ENCODE measurements at regions not wholly inside any gene's neighbourhood (a gene's known extent, or its start where the extent isn't known, plus 50 kb on each side); places are given as distances from the start of the nearest gene placed in this dataset.

DNA sequence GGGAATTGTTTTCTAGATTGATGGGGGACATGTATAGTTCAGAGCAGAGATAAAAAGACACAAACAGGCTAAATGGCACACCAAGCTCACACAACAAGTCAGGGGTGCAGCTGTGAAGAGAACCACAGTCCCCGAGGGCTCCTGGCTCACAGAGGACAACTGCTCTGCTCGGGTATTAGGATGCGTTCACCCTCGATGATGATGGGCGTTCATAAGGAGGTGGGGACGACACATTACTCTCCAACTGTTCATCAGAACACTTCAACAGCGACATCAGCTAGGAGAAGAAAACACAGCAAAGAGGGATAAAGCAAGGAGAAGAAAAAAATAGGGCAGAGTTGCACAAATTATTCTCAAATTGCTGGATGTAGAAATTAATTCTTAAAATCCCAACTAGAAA, 174.8 kb upstream of the RREB1 start:
- intact Hi-C loops (cut with DNase I; ENCODE audit: low total_unique reads), result no loop called here
- no peak overlapping the region for H3K4me3 ChIP-seq
- H3K4me1 ChIP-seq, result peaks cover 0 to 11% (median 8%) of the 10 kb centered on the region in 4 donors
- WGBS, 5 donors, result 76 to 88% (median 78%) methylated on average over 7 of the region's 7 CpGs
- H3K27me3 ChIP-seq, result no peaks in the 10 kb centered on the region
- H3K27ac ChIP-seq, result no peak overlapping the region
- DNase-seq, result no peak
- TF ChIP-seq, protein P1, sequence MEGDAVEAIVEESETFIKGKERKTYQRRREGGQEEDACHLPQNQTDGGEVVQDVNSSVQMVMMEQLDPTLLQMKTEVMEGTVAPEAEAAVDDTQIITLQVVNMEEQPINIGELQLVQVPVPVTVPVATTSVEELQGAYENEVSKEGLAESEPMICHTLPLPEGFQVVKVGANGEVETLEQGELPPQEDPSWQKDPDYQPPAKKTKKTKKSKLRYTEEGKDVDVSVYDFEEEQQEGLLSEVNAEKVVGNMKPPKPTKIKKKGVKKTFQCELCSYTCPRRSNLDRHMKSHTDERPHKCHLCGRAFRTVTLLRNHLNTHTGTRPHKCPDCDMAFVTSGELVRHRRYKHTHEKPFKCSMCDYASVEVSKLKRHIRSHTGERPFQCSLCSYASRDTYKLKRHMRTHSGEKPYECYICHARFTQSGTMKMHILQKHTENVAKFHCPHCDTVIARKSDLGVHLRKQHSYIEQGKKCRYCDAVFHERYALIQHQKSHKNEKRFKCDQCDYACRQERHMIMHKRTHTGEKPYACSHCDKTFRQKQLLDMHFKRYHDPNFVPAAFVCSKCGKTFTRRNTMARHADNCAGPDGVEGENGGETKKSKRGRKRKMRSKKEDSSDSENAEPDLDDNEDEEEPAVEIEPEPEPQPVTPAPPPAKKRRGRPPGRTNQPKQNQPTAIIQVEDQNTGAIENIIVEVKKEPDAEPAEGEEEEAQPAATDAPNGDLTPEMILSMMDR (IDR thresholded peaks at IDR 0.05), result no peak
- TF ChIP-seq EP300 (IDR thresholded peaks at IDR 0.05), result no peak
- no peak for TF ChIP-seq POLR2A (IDR thresholded peaks at IDR 0.05)
- TF ChIP-seq POLR2AphosphoS5 (IDR thresholded peaks at IDR 0.05), result no peak
- H3K36me3 ChIP-seq, result no peaks in the 10 kb centered on the region
- H3K9me3 ChIP-seq, result no peaks in the 10 kb centered on the region

DNA sequence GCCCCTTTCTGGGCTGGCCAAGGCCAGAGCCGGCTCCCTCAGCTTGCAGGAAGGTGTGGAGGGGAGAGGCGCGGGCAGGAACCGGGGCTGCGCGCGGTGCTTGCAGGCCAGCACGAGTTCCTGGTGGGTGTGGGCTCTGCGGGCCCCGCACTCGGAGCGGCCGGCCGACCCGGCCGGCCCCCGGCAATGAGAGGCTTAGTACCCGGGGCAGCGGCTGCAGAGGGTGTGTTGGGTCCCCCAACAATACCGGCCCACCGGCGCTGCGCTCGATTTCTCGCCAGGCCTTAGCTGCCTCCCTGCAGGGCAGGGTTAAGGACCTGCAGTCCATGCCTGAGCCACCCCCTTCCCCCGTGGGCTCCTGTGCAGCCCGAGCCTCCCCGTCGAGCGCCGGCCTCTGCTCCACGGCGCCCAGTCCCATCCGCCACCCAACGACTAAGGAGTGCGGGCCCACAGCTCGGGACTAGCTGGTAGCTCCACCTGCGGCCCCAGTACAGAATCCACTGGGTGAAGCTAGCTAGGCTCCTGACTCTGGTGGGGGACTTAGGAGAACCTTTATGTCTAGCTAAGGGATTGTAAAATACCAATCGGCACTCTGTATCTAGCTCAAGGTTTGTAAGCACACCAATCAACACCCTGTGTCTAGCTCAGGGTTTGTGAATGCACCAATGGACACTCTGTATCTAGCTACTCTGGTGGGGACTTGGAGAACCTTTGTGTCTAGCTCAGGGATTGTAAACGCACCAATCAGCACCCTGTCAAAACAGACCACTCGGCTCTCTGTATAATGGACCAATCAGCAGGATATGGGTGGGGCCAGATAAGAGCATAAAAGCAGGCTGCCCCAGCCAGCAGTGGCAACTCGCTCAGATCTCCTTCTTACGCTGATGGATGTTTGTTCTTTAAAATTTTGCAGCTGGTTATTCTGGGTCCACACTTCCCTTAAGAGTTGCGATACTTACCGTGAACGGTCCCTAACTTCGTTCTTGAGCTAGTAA, 167.4 kb upstream of the RREB1 start:
- no peaks in the 10 kb centered on the region for H3K9me3 ChIP-seq
- no peak overlapping the region for H3K4me3 ChIP-seq
- no peaks in the 10 kb centered on the region for H3K36me3 ChIP-seq
- DNase-seq, result no peak
- 82 to 86% (median 85%) methylated on average over 15 to 47 of the region's 47 CpGs for WGBS, 5 donors
- TF ChIP-seq POLR2A (IDR thresholded peaks at IDR 0.05) (no peak), POLR2AphosphoS5 (IDR thresholded peaks at IDR 0.05) (no peak), EP300 (IDR thresholded peaks at IDR 0.05) (no peak)
- TF ChIP-seq, protein P1 (IDR thresholded peaks at IDR 0.05), result no peak
- no peaks in the 10 kb centered on the region for H3K27me3 ChIP-seq
- intact Hi-C loops (cut with DNase I; ENCODE audit: low total_unique reads), result no loop called here
- no peak overlapping the region for H3K27ac ChIP-seq
- no peaks in the 10 kb centered on the region for H3K4me1 ChIP-seq

DNA sequence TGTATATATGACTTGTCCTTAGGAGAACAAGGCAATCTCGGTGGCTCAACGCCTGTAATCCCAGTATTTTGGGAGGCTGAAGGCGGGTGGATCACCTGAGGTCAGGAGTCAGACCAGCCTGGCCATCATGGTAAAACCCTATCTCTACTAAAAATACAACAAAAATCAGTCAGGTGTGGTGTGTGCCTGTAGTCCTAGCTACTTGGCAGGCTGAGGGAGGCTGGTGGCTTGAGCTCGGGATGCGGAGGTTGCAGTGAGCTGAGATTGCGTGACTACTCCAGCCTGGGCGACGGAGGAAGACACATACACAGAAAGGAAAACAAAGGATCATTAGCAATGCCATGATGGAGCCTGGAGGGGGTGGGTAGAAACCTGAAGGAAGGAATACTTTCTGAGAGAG, 166.6 kb upstream of the RREB1 start:
- no peak for DNase-seq
- intact Hi-C loops (cut with DNase I; ENCODE audit: low total_unique reads), result no loop called here

DNA sequence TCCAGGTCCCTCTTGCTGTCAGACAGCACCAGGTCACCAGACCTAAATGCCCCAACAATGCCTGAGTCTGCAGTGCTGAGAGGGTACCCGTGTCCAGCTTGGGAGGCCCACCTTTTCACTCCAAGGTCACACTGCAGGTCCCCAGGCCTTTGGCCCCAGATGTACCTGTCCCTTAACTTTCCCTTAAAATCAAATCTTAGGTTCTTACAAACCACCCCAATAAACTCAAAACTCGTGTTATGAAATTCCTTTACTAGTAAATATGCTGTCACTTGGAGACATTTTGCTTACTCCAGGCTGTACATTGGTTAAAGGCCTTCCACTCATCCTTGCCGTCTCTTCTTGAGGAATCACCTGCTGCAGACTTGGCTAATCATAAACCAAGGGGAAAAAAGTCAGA, 165.7 kb upstream of the RREB1 start:
- no peak for DNase-seq

More for the DNA sequence above, 166.6 kb upstream of the RREB1 start:
- TF ChIP-seq EP300 (IDR thresholded peaks at IDR 0.05), result no peak
- no peak for TF ChIP-seq POLR2A (IDR thresholded peaks at IDR 0.05)
- TF ChIP-seq POLR2AphosphoS5 (IDR thresholded peaks at IDR 0.05), result no peak
- TF ChIP-seq, protein P1 (IDR thresholded peaks at IDR 0.05), result no peak
- Histone ChIP-seq H3K27ac (no peak overlapping the region), H3K4me3 (no peak overlapping the region), H3K27me3 (no peaks in the 10 kb centered on the region), H3K9me3 (no peaks in the 10 kb centered on the region), H3K36me3 (no peaks in the 10 kb centered on the region), H3K4me1 (no peaks in the 10 kb centered on the region)
- 97 to 99% (median 97%) methylated on average over 8 of the region's 8 CpGs for WGBS, 5 donors

More for the DNA sequence above, 165.7 kb upstream of the RREB1 start:
- H3K36me3 ChIP-seq, result no peaks in the 10 kb centered on the region
- H3K4me1 ChIP-seq, result no peaks in the 10 kb centered on the region
- H3K4me3 ChIP-seq, result no peak overlapping the region
- WGBS, 5 donors, result 68 to 83% (median 75%) methylated on average over 3 of the region's 3 CpGs
- TF ChIP-seq, protein P1 (IDR thresholded peaks at IDR 0.05), result no peak
- TF ChIP-seq POLR2A (IDR thresholded peaks at IDR 0.05) (no peak), EP300 (IDR thresholded peaks at IDR 0.05) (no peak), POLR2AphosphoS5 (IDR thresholded peaks at IDR 0.05) (no peak)
- H3K9me3 ChIP-seq, result no peaks in the 10 kb centered on the region
- no peaks in the 10 kb centered on the region for H3K27me3 ChIP-seq
- intact Hi-C loops (cut with DNase I; ENCODE audit: low total_unique reads), result no loop called here
- H3K27ac ChIP-seq, result no peak overlapping the region

Data from stomach (tissue), 8 donors.